ENCODE measurements at regions not wholly inside any gene's neighbourhood (a gene's known extent, or its start where the extent isn't known, plus 50 kb on each side); places are given as distances from the start of the nearest gene placed in this dataset.

GRCh38 chr4:14524276-14524675 lies 478.0 kb upstream of the CPEB2 start:
- H3K4me1 ChIP-seq (ENCODE audit: low read length): no peaks in the 10 kb centered on the region
- TF ChIP-seq CTCF (IDR thresholded peaks at IDR 0.05; ENCODE audit: low read length): no peak
- no peak for TF ChIP-seq EZH2phosphoT487 (IDR thresholded peaks at IDR 0.05; ENCODE audit: low read length)
- TF ChIP-seq EZH2 (optimal IDR thresholded peaks at IDR 0.05; ENCODE audit: low read depth, low read length): no peak
- no peaks in the 10 kb centered on the region for H4K20me1 ChIP-seq (ENCODE audit: insufficient read depth, low read length)

DNA sequence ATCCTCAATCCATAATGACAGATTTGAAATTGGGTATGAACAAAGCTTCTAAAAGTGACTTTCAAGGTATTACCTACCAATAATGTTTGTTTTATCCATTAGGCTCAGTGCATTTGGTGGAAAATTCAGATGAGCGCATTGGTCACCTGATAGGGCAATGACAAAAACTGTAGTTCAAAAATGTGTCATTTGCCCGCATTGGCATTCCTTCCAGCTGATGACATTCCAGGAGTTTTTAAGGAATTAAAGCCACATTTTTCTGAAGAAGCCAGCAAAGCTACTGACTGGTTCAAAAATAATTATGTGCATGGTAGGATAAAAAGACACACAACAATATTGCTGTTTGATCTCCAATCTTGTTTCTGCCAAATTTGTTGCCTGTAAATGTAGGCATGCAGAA lies 473.4 kb upstream of the CPEB2 start:
- DNase-seq: no peak
- TF ChIP-seq CTCF (IDR thresholded peaks at IDR 0.05; ENCODE audit: low read length) (no peak), EZH2phosphoT487 (IDR thresholded peaks at IDR 0.05; ENCODE audit: low read length) (no peak), EZH2 (optimal IDR thresholded peaks at IDR 0.05; ENCODE audit: low read depth, low read length) (no peak)
- H3K9ac ChIP-seq (ENCODE audit: low read length): no peak overlapping the region
- no peaks in the 10 kb centered on the region for H3K9me3 ChIP-seq (replicated peaks; ENCODE audit: insufficient read depth, low read length)
- H3K79me2 ChIP-seq (ENCODE audit: low read length): no peaks in the 10 kb centered on the region
- H3F3A ChIP-seq (ENCODE audit: insufficient read depth, low read length): no peaks in the 10 kb centered on the region
- no peaks in the 10 kb centered on the region for H3K4me1 ChIP-seq (ENCODE audit: low read length)
- H3K9me2 ChIP-seq (replicated peaks; ENCODE audit: insufficient read depth, low read length): no peaks in the 10 kb centered on the region
- no peaks in the 10 kb centered on the region for H3K27me3 ChIP-seq (replicated peaks; ENCODE audit: insufficient read depth, low read length)
- H4K20me1 ChIP-seq (ENCODE audit: insufficient read depth, low read length): no peaks in the 10 kb centered on the region
- no peaks in the 10 kb centered on the region for H3K36me3 ChIP-seq (replicated peaks; ENCODE audit: insufficient read depth, low read length)
- no peak overlapping the region for H2AFZ ChIP-seq (ENCODE audit: low read length)
- no peak overlapping the region for H3K4me2 ChIP-seq (ENCODE audit: low read depth, low read length)
- H3K4me3 ChIP-seq (ENCODE audit: low read length): no peak overlapping the region
- H3K27ac ChIP-seq (ENCODE audit: low read length): no peak overlapping the region

More at GRCh38 chr4:14524276-14524675, 478.0 kb upstream of the CPEB2 start:
- no peak overlapping the region for H3K4me3 ChIP-seq (ENCODE audit: low read length)
- no peak for DNase-seq
- H3K9me3 ChIP-seq (replicated peaks; ENCODE audit: insufficient read depth, low read length): no peaks in the 10 kb centered on the region
- H2AFZ ChIP-seq (ENCODE audit: low read length): no peak overlapping the region
- no peaks in the 10 kb centered on the region for H3K27me3 ChIP-seq (replicated peaks; ENCODE audit: insufficient read depth, low read length)
- H3F3A ChIP-seq (ENCODE audit: insufficient read depth, low read length): no peaks in the 10 kb centered on the region
- no peaks in the 10 kb centered on the region for H3K9me2 ChIP-seq (replicated peaks; ENCODE audit: insufficient read depth, low read length)
- no peak overlapping the region for H3K27ac ChIP-seq (ENCODE audit: low read length)
- H3K4me2 ChIP-seq (ENCODE audit: low read depth, low read length): no peak overlapping the region
- no peak overlapping the region for H3K9ac ChIP-seq (ENCODE audit: low read length)
- H3K36me3 ChIP-seq (replicated peaks; ENCODE audit: insufficient read depth, low read length): no peaks in the 10 kb centered on the region
- no peaks in the 10 kb centered on the region for H3K79me2 ChIP-seq (ENCODE audit: low read length)

GRCh38 chr4:14529653-14530052 lies 472.6 kb upstream of the CPEB2 start:
- Histone ChIP-seq H3K9me2 (replicated peaks; ENCODE audit: insufficient read depth, low read length) (no peaks in the 10 kb centered on the region), H3K27ac (ENCODE audit: low read length) (no peak overlapping the region), H3K36me3 (replicated peaks; ENCODE audit: insufficient read depth, low read length) (no peaks in the 10 kb centered on the region), H3K9ac (ENCODE audit: low read length) (no peak overlapping the region), H3K4me1 (ENCODE audit: low read length) (no peaks in the 10 kb centered on the region), H3K4me2 (ENCODE audit: low read depth, low read length) (no peak overlapping the region), H3K27me3 (replicated peaks; ENCODE audit: insufficient read depth, low read length) (no peaks in the 10 kb centered on the region), H3K4me3 (ENCODE audit: low read length) (no peak overlapping the region), H3F3A (ENCODE audit: insufficient read depth, low read length) (no peaks in the 10 kb centered on the region), H3K9me3 (replicated peaks; ENCODE audit: insufficient read depth, low read length) (no peaks in the 10 kb centered on the region), H2AFZ (ENCODE audit: low read length) (no peak overlapping the region), H4K20me1 (ENCODE audit: insufficient read depth, low read length) (no peaks in the 10 kb centered on the region), H3K79me2 (ENCODE audit: low read length) (no peaks in the 10 kb centered on the region)
- TF ChIP-seq CTCF (IDR thresholded peaks at IDR 0.05; ENCODE audit: low read length): no peak
- no peak for TF ChIP-seq EZH2 (optimal IDR thresholded peaks at IDR 0.05; ENCODE audit: low read depth, low read length)
- no peak for TF ChIP-seq EZH2phosphoT487 (IDR thresholded peaks at IDR 0.05; ENCODE audit: low read length)
- no peak for DNase-seq

Measured in MM.1S (cell line).